Hepatocyte (in vitro differentiated cells): ENCODE measurements at regions not wholly inside any gene's neighbourhood (a gene's known extent, or its start where the extent isn't known, plus 50 kb on each side); places are given as distances from the start of the nearest gene placed in this dataset.
"Not testable (repeated sequence)": the region's sequence is repeated elsewhere in the genome, so short reads cannot be mapped to it uniquely, and the experiment has no call there.

Experiments used
- CTCF ChIP-seq: fragments of 200-600 bp; sonication (generic); IDR thresholded peaks from 2 replicates; pipeline ENCODE4 v1.5.1; 2016; ENCODE audit warnings: antibody characterized with exemption, mild to moderate bottlenecking; ENCODE audit not compliant: poor library complexity
- EZH2 ChIP-seq: fragments of 200-600 bp; sonication (generic); IDR thresholded peaks from 2 replicates; pipeline ENCODE4 v1.6.1; 2016; ENCODE audit warnings: antibody characterized with exemption, mild to moderate bottlenecking, borderline replicate concordance

- TF ChIP-seq CTCF, EZH2: not testable (repeated sequence)
Observed at GRCh38 chrX:63167002-63167401, 184.1 kb downstream of the SPIN4 start.
